ENCODE measurements at regions not wholly inside any gene's neighbourhood (a gene's known extent, or its start where the extent isn't known, plus 50 kb on each side); places are given as distances from the start of the nearest gene placed in this dataset.
A peak's percentile ranks its signal among the peaks of the same experiment; 100 is the strongest.

GRCh38 chr12:125249932-125250331 lies 184.7 kb downstream of the AACS start:
- H3K4me1 ChIP-seq (ENCODE audit: insufficient read depth, low read length, poor library complexity, severe bottlenecking), result peaks cover 44% of the 10 kb centered on the region
- DNase-seq (ENCODE audit: low spot score), result peak; percentile 69
- H3K79me2 ChIP-seq (ENCODE audit: insufficient read depth, low read depth, low read length), result no peaks in the 10 kb centered on the region
- H4K20me1 ChIP-seq (ENCODE audit: insufficient read depth, low read length), result no peaks in the 10 kb centered on the region
- peak overlapping the region; percentile 69 for H3K4me2 ChIP-seq (ENCODE audit: low read length)
- TF ChIP-seq EZH2phosphoT487 (IDR thresholded peaks at IDR 0.05; ENCODE audit: borderline replicate concordance, low read depth, low read length) (no peak), CTCF (conservative IDR thresholded peaks at IDR 0.05; ENCODE audit: low read length) (no peak)
- no peaks in the 10 kb centered on the region for H3K36me3 ChIP-seq (ENCODE audit: insufficient read depth, low read length)
- no TSS peak for BruUV-seq (replicated peaks)
- H2AFZ ChIP-seq (ENCODE audit: low read length), result peak overlapping the region; percentile 24; the same call in 1 of the 2 replicates
- POLR2A ChIA-PET, result interaction anchor here (0.6 to 2.7 kb wide), 5 partner anchors 9 to 1213 kb away, joined by 3 to 12 read pairs (median 3); no protein-coding TSS in a partner anchor
- no peaks in the 10 kb centered on the region for H3K9me2 ChIP-seq (ENCODE audit: insufficient read depth, low read length)
- peak overlapping the region; percentile 38 for H3K4me3 ChIP-seq (ENCODE audit: low read depth, low read length, poor library complexity, severe bottlenecking)
- intact Hi-C loops (cut with micrococcal nuclease; ENCODE audit: unreplicated experiment), result loop anchor here (2.0 to 5.0 kb wide), 2 partner anchors 59 to 97 kb away; no protein-coding TSS in a partner anchor
- H3K27ac ChIP-seq (ENCODE audit: low read depth, low read length, poor library complexity, severe bottlenecking), result peak overlapping the region; percentile 88
- H3K9me3 ChIP-seq (ENCODE audit: low read length), result no peaks in the 10 kb centered on the region
- CTCF ChIA-PET (ENCODE audit: unreplicated experiment), result interaction anchor here (1.7 to 2.2 kb wide), 2 partner anchors 10 to 61 kb away, joined by 5 to 6 read pairs; no protein-coding TSS in a partner anchor

- TF ChIP-seq CTCF (conservative IDR thresholded peaks at IDR 0.05; ENCODE audit: low read length), result no peak
- no peak for TF ChIP-seq EZH2phosphoT487 (IDR thresholded peaks at IDR 0.05; ENCODE audit: borderline replicate concordance, low read depth, low read length)
- BruUV-seq (replicated peaks), result no TSS peak
- intact Hi-C loops (cut with micrococcal nuclease; ENCODE audit: unreplicated experiment), result no loop called here
- no peaks in the 10 kb centered on the region for H4K20me1 ChIP-seq (ENCODE audit: insufficient read depth, low read length)
- ChIA-PET POLR2A (interaction anchor here (0.7 to 1.2 kb wide), 3 partner anchors 15 to 138 kb away, joined by 3 to 4 read pairs (median 3); no protein-coding TSS in a partner anchor), CTCF (ENCODE audit: unreplicated experiment) (no interaction called here)
- H2AFZ ChIP-seq (ENCODE audit: low read length), result no peak overlapping the region
- H3K27ac ChIP-seq (ENCODE audit: low read depth, low read length, poor library complexity, severe bottlenecking), result no peak overlapping the region
- DNase-seq (ENCODE audit: low spot score), result peak; percentile 22
- peaks cover 31% of the 10 kb centered on the region for H3K4me1 ChIP-seq (ENCODE audit: insufficient read depth, low read length, poor library complexity, severe bottlenecking)
- H3K79me2 ChIP-seq (ENCODE audit: insufficient read depth, low read depth, low read length), result no peaks in the 10 kb centered on the region
- H3K36me3 ChIP-seq (ENCODE audit: insufficient read depth, low read length), result no peaks in the 10 kb centered on the region
- no peaks in the 10 kb centered on the region for H3K9me2 ChIP-seq (ENCODE audit: insufficient read depth, low read length)
- H3K4me3 ChIP-seq (ENCODE audit: low read depth, low read length, poor library complexity, severe bottlenecking), result no peak overlapping the region
- no peaks in the 10 kb centered on the region for H3K9me3 ChIP-seq (ENCODE audit: low read length)
- H3K4me2 ChIP-seq (ENCODE audit: low read length), result no peak overlapping the region
These were observed 189.0 kb downstream of the AACS start for GRCh38 chr12:125254236-125254635.

GRCh38 chr12:125254856-125255255 lies 189.6 kb downstream of the AACS start:
- Histone ChIP-seq H3K27ac (ENCODE audit: low read depth, low read length, poor library complexity, severe bottlenecking) (no peak overlapping the region), H4K20me1 (ENCODE audit: insufficient read depth, low read length) (no peaks in the 10 kb centered on the region), H3K9me2 (ENCODE audit: insufficient read depth, low read length) (no peaks in the 10 kb centered on the region), H3K4me2 (ENCODE audit: low read length) (no peak overlapping the region), H3K36me3 (ENCODE audit: insufficient read depth, low read length) (no peaks in the 10 kb centered on the region), H3K4me1 (ENCODE audit: insufficient read depth, low read length, poor library complexity, severe bottlenecking) (peaks cover 25% of the 10 kb centered on the region), H2AFZ (ENCODE audit: low read length) (no peak overlapping the region), H3K9me3 (ENCODE audit: low read length) (no peaks in the 10 kb centered on the region), H3K4me3 (ENCODE audit: low read depth, low read length, poor library complexity, severe bottlenecking) (no peak overlapping the region), H3K79me2 (ENCODE audit: insufficient read depth, low read depth, low read length) (no peaks in the 10 kb centered on the region)
- intact Hi-C loops (cut with micrococcal nuclease; ENCODE audit: unreplicated experiment), result no loop called here
- BruUV-seq (replicated peaks), result no TSS peak
- TF ChIP-seq EZH2phosphoT487 (IDR thresholded peaks at IDR 0.05; ENCODE audit: borderline replicate concordance, low read depth, low read length), result no peak
- no peak for TF ChIP-seq CTCF (conservative IDR thresholded peaks at IDR 0.05; ENCODE audit: low read length)
- POLR2A ChIA-PET, result interaction anchor here (0.7 to 1.2 kb wide), 3 partner anchors 14 to 137 kb away, joined by 3 to 4 read pairs (median 3); no protein-coding TSS in a partner anchor
- CTCF ChIA-PET (ENCODE audit: unreplicated experiment), result no interaction called here
- DNase-seq (ENCODE audit: low spot score), result no peak
